ENCODE measurements at regions not wholly inside any gene's neighbourhood (a gene's known extent, or its start where the extent isn't known, plus 50 kb on each side); places are given as distances from the start of the nearest gene placed in this dataset.
A peak's percentile ranks its signal among the peaks of the same experiment; 100 is the strongest.

GRCh38 chr13:30840515-30840914, 65.6 kb upstream of the MEDAG start:
- Histone ChIP-seq H3K79me2 (ENCODE audit: control insufficient read depth, insufficient read depth, low read length, poor library complexity) (no peaks in the 10 kb centered on the region), H2BK5ac (ENCODE audit: low read depth, low read length, poor library complexity) (no peak overlapping the region), H3K4ac (ENCODE audit: low read depth, low read length) (no peak overlapping the region), H3K27me3 (ENCODE audit: insufficient read depth, low read length) (no peaks in the 10 kb centered on the region), H3K9ac (ENCODE audit: low read length) (no peak overlapping the region), H2BK12ac (ENCODE audit: low read length) (no peak overlapping the region), H2AFZ (ENCODE audit: insufficient read depth, low read length, poor library complexity) (no peak overlapping the region), H3K14ac (ENCODE audit: low read length) (no peak overlapping the region), H3K4me3 (ENCODE audit: low read depth, low read length) (no peak overlapping the region), H3K27ac (ENCODE audit: low read depth, low read length) (no peak overlapping the region), H3K23ac (ENCODE audit: low read length) (no peak overlapping the region), H4K91ac (ENCODE audit: low read depth, low read length) (no peak overlapping the region), H4K12ac (ENCODE audit: low read depth, low read length) (no peak overlapping the region), H3K4me1 (ENCODE audit: control insufficient read depth in 1 of 2, insufficient read depth in 2 of 2, low read length in 2 of 2) (peaks cover 0 to 2% of the 10 kb centered on the region in 2 experiments), H3K9me3 (ENCODE audit: insufficient read depth, low read depth, low read length) (peaks cover 25% of the 10 kb centered on the region), H3K79me1 (ENCODE audit: low read length) (no peaks in the 10 kb centered on the region), H3K18ac (ENCODE audit: low read length) (no peak overlapping the region), H3K36me3 (ENCODE audit: control insufficient read depth in 1 of 2, insufficient read depth in 2 of 2, low read length in 2 of 2) (no peaks in the 10 kb centered on the region), H4K8ac (ENCODE audit: low read depth, low read length) (no peak overlapping the region), H2AK5ac (ENCODE audit: low read length) (no peak overlapping the region), H2BK120ac (ENCODE audit: insufficient read depth, low read length, poor library complexity) (no peak overlapping the region), H3K4me2 (ENCODE audit: low read length) (no peak overlapping the region)
- DNase-seq: no peak
- WGBS (ENCODE audit: extremely low coverage, insufficient coverage, insufficient read length): no CpG with 5 or more reads among the region's 6 CpGs

- H2AK5ac ChIP-seq (ENCODE audit: low read length): no peak overlapping the region
- no peak overlapping the region for H2AFZ ChIP-seq (ENCODE audit: insufficient read depth, low read length, poor library complexity)
- no peak overlapping the region for H3K4ac ChIP-seq (ENCODE audit: low read depth, low read length)
- H3K4me3 ChIP-seq (ENCODE audit: low read depth, low read length): no peak overlapping the region
- H2BK120ac ChIP-seq (ENCODE audit: insufficient read depth, low read length, poor library complexity): no peak overlapping the region
- H3K79me2 ChIP-seq (ENCODE audit: control insufficient read depth, insufficient read depth, low read length, poor library complexity): no peaks in the 10 kb centered on the region
- H3K79me1 ChIP-seq (ENCODE audit: low read length): no peaks in the 10 kb centered on the region
- H2BK12ac ChIP-seq (ENCODE audit: low read length): no peak overlapping the region
- H3K27me3 ChIP-seq (ENCODE audit: insufficient read depth, low read length): no peaks in the 10 kb centered on the region
- no CpG with 5 or more reads among the region's 5 CpGs for WGBS (ENCODE audit: extremely low coverage, insufficient coverage, insufficient read length)
- H3K9ac ChIP-seq (ENCODE audit: low read length): no peak overlapping the region
- no peak overlapping the region for H4K12ac ChIP-seq (ENCODE audit: low read depth, low read length)
- peaks cover 25% of the 10 kb centered on the region for H3K9me3 ChIP-seq (ENCODE audit: insufficient read depth, low read depth, low read length)
- DNase-seq: no peak
- H3K4me1 ChIP-seq (ENCODE audit: control insufficient read depth in 1 of 2, insufficient read depth in 2 of 2, low read length in 2 of 2): peaks cover 0 to 3% of the 10 kb centered on the region in 2 experiments
- H3K18ac ChIP-seq (ENCODE audit: low read length): no peak overlapping the region
- no peak overlapping the region for H3K14ac ChIP-seq (ENCODE audit: low read length)
- no peak overlapping the region for H4K91ac ChIP-seq (ENCODE audit: low read depth, low read length)
- no peaks in the 10 kb centered on the region for H3K36me3 ChIP-seq (ENCODE audit: control insufficient read depth in 1 of 2, insufficient read depth in 2 of 2, low read length in 2 of 2)
- H3K23ac ChIP-seq (ENCODE audit: low read length): no peak overlapping the region
- H3K27ac ChIP-seq (ENCODE audit: low read depth, low read length): no peak overlapping the region
- no peak overlapping the region for H2BK5ac ChIP-seq (ENCODE audit: low read depth, low read length, poor library complexity)
- no peak overlapping the region for H4K8ac ChIP-seq (ENCODE audit: low read depth, low read length)
- H3K4me2 ChIP-seq (ENCODE audit: low read length): no peak overlapping the region
These were observed 64.9 kb upstream of the MEDAG start for GRCh38 chr13:30841154-30841553.

- Histone ChIP-seq H3K36me3 (ENCODE audit: control insufficient read depth in 1 of 2, insufficient read depth in 2 of 2, low read length in 2 of 2) (no peaks in the 10 kb centered on the region), H3K27ac (ENCODE audit: low read depth, low read length) (no peak overlapping the region), H2BK120ac (ENCODE audit: insufficient read depth, low read length, poor library complexity) (no peak overlapping the region), H2BK12ac (ENCODE audit: low read length) (no peak overlapping the region), H2AK5ac (ENCODE audit: low read length) (no peak overlapping the region), H3K4me3 (ENCODE audit: low read depth, low read length) (peak overlapping the region; percentile 6), H3K27me3 (ENCODE audit: insufficient read depth, low read length) (no peaks in the 10 kb centered on the region), H3K79me2 (ENCODE audit: control insufficient read depth, insufficient read depth, low read length, poor library complexity) (no peaks in the 10 kb centered on the region), H4K91ac (ENCODE audit: low read depth, low read length) (no peak overlapping the region), H2BK5ac (ENCODE audit: low read depth, low read length, poor library complexity) (no peak overlapping the region), H2AFZ (ENCODE audit: insufficient read depth, low read length, poor library complexity) (no peak overlapping the region), H3K4ac (ENCODE audit: low read depth, low read length) (no peak overlapping the region), H4K12ac (ENCODE audit: low read depth, low read length) (no peak overlapping the region), H3K4me1 (ENCODE audit: control insufficient read depth in 1 of 2, insufficient read depth in 2 of 2, low read length in 2 of 2) (peaks cover 0 to 8% of the 10 kb centered on the region in 2 experiments), H3K9me3 (ENCODE audit: insufficient read depth, low read depth, low read length) (peaks cover 25% of the 10 kb centered on the region), H3K9ac (ENCODE audit: low read length) (no peak overlapping the region), H3K14ac (ENCODE audit: low read length) (no peak overlapping the region), H4K8ac (ENCODE audit: low read depth, low read length) (no peak overlapping the region), H3K79me1 (ENCODE audit: low read length) (no peaks in the 10 kb centered on the region), H3K18ac (ENCODE audit: low read length) (no peak overlapping the region), H3K4me2 (ENCODE audit: low read length) (no peak overlapping the region), H3K23ac (ENCODE audit: low read length) (peak overlapping the region; percentile 98)
- no peak for DNase-seq
- WGBS (ENCODE audit: extremely low coverage, insufficient coverage, insufficient read length): 100% methylated on average over 1 of the region's 4 CpGs
These were observed 62.5 kb upstream of the MEDAG start for GRCh38 chr13:30843548-30843947.

- H3K4me3 ChIP-seq (ENCODE audit: low read depth, low read length): peak overlapping the region; percentile 51
These were observed 61.3 kb upstream of the MEDAG start for GRCh38 chr13:30844548-30845296.

More at GRCh38 chr13:30844548-30845296, 61.3 kb upstream of the MEDAG start:
- no peak overlapping the region for H4K91ac ChIP-seq (ENCODE audit: low read depth, low read length)
- H3K4me2 ChIP-seq (ENCODE audit: low read length): no peak overlapping the region
- H3K79me2 ChIP-seq (ENCODE audit: control insufficient read depth, insufficient read depth, low read length, poor library complexity): no peaks in the 10 kb centered on the region
- H4K8ac ChIP-seq (ENCODE audit: low read depth, low read length): no peak overlapping the region
- no peak for DNase-seq
- H3K4me1 ChIP-seq (ENCODE audit: control insufficient read depth in 1 of 2, insufficient read depth in 2 of 2, low read length in 2 of 2): peaks cover 0 to 8% of the 10 kb centered on the region in 2 experiments
- no peak overlapping the region for H2BK120ac ChIP-seq (ENCODE audit: insufficient read depth, low read length, poor library complexity)
- no peak overlapping the region for H4K12ac ChIP-seq (ENCODE audit: low read depth, low read length)
- no peak overlapping the region for H3K14ac ChIP-seq (ENCODE audit: low read length)
- WGBS (ENCODE audit: extremely low coverage, insufficient coverage, insufficient read length): 100% methylated on average over 3 of the region's 6 CpGs
- no peak overlapping the region for H3K4ac ChIP-seq (ENCODE audit: low read depth, low read length)
- H3K79me1 ChIP-seq (ENCODE audit: low read length): no peaks in the 10 kb centered on the region
- H3K36me3 ChIP-seq (ENCODE audit: control insufficient read depth in 1 of 2, insufficient read depth in 2 of 2, low read length in 2 of 2): no peaks in the 10 kb centered on the region
- no peaks in the 10 kb centered on the region for H3K27me3 ChIP-seq (ENCODE audit: insufficient read depth, low read length)
- no peak overlapping the region for H2BK12ac ChIP-seq (ENCODE audit: low read length)
- no peak overlapping the region for H2AK5ac ChIP-seq (ENCODE audit: low read length)
- H3K9me3 ChIP-seq (ENCODE audit: insufficient read depth, low read depth, low read length): peaks cover 25% of the 10 kb centered on the region
- H3K27ac ChIP-seq (ENCODE audit: low read depth, low read length): no peak overlapping the region
- H3K23ac ChIP-seq (ENCODE audit: low read length): peak overlapping the region; percentile 93
- peak overlapping the region; percentile 45 for H3K9ac ChIP-seq (ENCODE audit: low read length)
- no peak overlapping the region for H3K18ac ChIP-seq (ENCODE audit: low read length)
- no peak overlapping the region for H2AFZ ChIP-seq (ENCODE audit: insufficient read depth, low read length, poor library complexity)
- no peak overlapping the region for H2BK5ac ChIP-seq (ENCODE audit: low read depth, low read length, poor library complexity)

All from trophoblast cell (in vitro differentiated cells and primary cell).